Ishikawa (cell line): ENCODE measurements at regions not wholly inside any gene's neighbourhood (a gene's known extent, or its start where the extent isn't known, plus 50 kb on each side); places are given as distances from the start of the nearest gene placed in this dataset.

Source experiments
- CEBPB ChIP-seq: IDR thresholded peaks from 2 replicates; pipeline ENCODE4 v1.6.1; 2012
- CREB1 ChIP-seq: IDR thresholded peaks from 2 replicates; pipeline ENCODE4 v1.6.1; 2012; ENCODE audit warnings: low read depth
- EGR1 ChIP-seq: IDR thresholded peaks from 2 replicates; pipeline ENCODE4 v1.6.1; 2012
- EP300 ChIP-seq: IDR thresholded peaks from 2 replicates; pipeline ENCODE4 v1.6.1; 2012; ENCODE audit warnings: borderline replicate concordance
- FOXM1 ChIP-seq: IDR thresholded peaks from 2 replicates; pipeline ENCODE4 v1.6.1; 2012; ENCODE audit warnings: low read depth, borderline replicate concordance
- NFIC ChIP-seq: IDR thresholded peaks from 2 replicates; pipeline ENCODE4 v1.6.1; 2012
- RAD21 ChIP-seq: IDR thresholded peaks from 2 replicates; pipeline ENCODE4 v1.6.1; 2012; ENCODE audit warnings: low read depth
- TAF1 ChIP-seq: IDR thresholded peaks from 2 replicates; pipeline ENCODE4 v1.6.1; 2012; ENCODE audit warnings: low read depth, mild to moderate bottlenecking
- TCF12 ChIP-seq: IDR thresholded peaks from 2 replicates; pipeline ENCODE4 v1.6.1; 2012; ENCODE audit warnings: low read depth
- TEAD4 ChIP-seq: IDR thresholded peaks from 2 replicates; pipeline ENCODE4 v1.6.1; 2012
- YY1 ChIP-seq: IDR thresholded peaks from 2 replicates; pipeline ENCODE4 v1.6.1; 2012; ENCODE audit warnings: low read depth
- ZBTB7A ChIP-seq: IDR thresholded peaks from 2 replicates; pipeline ENCODE4 v1.6.1; 2012; ENCODE audit warnings: low read depth
- TF ChIP-seq, protein P1 (sequence below): IDR thresholded peaks from 2 replicates; pipeline ENCODE4 v1.6.1; 2012; ENCODE audit warnings: low read depth, mild to moderate bottlenecking
- TF ChIP-seq, protein P2 (sequence below): IDR thresholded peaks from 2 replicates; pipeline ENCODE4 v1.6.1; 2012
- TF ChIP-seq, protein P3 (sequence below): IDR thresholded peaks from 2 replicates; pipeline ENCODE4 v1.6.1; 2012

DNA sequence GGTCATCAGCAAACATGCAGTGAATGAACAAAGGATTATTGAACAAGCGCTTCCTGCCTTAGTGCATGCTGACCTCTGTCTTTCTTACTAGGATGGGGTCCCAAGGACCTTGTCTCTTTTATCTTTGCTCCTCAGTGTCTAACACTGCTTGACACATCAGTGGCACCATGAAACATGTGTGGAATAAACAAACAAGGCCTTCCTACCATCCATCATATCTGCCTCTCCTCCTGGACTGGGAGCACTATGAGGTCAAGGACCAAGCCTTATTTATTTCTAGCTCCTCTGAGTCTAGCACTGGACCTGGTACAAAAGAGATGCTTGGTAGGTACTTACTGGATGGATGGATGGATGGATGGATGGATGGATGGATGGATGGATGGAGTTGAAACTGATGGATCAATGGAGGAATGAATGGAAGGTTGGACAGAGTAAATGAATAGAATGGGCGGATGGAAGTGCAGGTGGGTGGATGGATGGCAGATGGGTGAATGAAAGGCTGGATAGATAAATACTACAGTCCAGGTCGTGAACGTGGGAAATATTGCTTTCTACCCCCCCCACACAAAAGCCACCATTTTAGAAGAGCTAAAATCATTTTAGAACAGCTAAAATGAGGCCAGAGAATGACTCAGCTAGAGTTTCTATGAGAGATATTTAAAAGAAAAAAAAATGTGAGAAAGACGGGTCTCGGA lies 104.1 kb upstream of the PTPN1 start:
- TF ChIP-seq ZBTB7A, result no peak
- TF ChIP-seq, protein P1, sequence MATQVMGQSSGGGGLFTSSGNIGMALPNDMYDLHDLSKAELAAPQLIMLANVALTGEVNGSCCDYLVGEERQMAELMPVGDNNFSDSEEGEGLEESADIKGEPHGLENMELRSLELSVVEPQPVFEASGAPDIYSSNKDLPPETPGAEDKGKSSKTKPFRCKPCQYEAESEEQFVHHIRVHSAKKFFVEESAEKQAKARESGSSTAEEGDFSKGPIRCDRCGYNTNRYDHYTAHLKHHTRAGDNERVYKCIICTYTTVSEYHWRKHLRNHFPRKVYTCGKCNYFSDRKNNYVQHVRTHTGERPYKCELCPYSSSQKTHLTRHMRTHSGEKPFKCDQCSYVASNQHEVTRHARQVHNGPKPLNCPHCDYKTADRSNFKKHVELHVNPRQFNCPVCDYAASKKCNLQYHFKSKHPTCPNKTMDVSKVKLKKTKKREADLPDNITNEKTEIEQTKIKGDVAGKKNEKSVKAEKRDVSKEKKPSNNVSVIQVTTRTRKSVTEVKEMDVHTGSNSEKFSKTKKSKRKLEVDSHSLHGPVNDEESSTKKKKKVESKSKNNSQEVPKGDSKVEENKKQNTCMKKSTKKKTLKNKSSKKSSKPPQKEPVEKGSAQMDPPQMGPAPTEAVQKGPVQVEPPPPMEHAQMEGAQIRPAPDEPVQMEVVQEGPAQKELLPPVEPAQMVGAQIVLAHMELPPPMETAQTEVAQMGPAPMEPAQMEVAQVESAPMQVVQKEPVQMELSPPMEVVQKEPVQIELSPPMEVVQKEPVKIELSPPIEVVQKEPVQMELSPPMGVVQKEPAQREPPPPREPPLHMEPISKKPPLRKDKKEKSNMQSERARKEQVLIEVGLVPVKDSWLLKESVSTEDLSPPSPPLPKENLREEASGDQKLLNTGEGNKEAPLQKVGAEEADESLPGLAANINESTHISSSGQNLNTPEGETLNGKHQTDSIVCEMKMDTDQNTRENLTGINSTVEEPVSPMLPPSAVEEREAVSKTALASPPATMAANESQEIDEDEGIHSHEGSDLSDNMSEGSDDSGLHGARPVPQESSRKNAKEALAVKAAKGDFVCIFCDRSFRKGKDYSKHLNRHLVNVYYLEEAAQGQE, result no peak
- no peak for TF ChIP-seq EGR1
- no peak for TF ChIP-seq CEBPB
- no peak for TF ChIP-seq NFIC
- no peak for TF ChIP-seq TEAD4
- TF ChIP-seq, protein P2, sequence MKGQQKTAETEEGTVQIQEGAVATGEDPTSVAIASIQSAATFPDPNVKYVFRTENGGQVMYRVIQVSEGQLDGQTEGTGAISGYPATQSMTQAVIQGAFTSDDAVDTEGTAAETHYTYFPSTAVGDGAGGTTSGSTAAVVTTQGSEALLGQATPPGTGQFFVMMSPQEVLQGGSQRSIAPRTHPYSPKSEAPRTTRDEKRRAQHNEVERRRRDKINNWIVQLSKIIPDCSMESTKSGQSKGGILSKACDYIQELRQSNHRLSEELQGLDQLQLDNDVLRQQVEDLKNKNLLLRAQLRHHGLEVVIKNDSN, result no peak
- no peak for TF ChIP-seq FOXM1
- TF ChIP-seq RAD21, result no peak
- no peak for TF ChIP-seq CREB1
- TF ChIP-seq TCF12, result no peak
- TF ChIP-seq YY1, result no peak
- TF ChIP-seq EP300, result no peak
- no peak for TF ChIP-seq TAF1
- TF ChIP-seq, protein P3, sequence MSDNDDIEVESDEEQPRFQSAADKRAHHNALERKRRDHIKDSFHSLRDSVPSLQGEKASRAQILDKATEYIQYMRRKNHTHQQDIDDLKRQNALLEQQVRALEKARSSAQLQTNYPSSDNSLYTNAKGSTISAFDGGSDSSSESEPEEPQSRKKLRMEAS, result no peak

DNA sequence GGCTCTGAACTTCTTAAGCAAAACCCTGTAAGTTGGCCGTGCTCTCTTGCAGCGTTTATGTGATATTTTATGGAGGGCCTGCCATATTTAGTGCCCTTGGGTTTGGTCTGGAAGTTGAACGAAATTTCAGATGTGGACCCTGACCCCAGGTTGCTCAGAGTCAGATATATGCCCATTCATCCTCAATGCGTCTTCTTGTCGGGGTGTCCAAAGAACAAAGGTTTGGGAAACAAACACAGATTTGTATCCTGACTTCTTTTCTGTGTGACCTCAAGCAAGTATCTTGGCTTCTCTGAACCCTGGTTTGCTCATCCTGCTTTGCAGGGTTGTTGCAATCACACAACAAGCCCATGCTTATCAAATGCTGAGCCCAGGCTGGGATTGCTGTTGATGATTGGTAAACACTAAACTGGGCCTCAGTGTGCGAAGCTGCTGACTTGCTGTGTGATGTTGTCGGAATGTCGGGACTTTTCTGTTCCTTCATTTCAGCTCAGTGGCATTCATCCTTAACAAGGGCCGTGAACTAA lies 103.5 kb upstream of the PTPN1 start:
- TF ChIP-seq CEBPB, result no peak
- no peak for TF ChIP-seq TCF12
- no peak for TF ChIP-seq RAD21
- no peak for TF ChIP-seq EGR1
- TF ChIP-seq TEAD4, result no peak
- TF ChIP-seq YY1, result no peak
- TF ChIP-seq NFIC, result no peak
- TF ChIP-seq ZBTB7A, result no peak
- TF ChIP-seq EP300, result no peak
- TF ChIP-seq, protein P3, result no peak
- no peak for TF ChIP-seq FOXM1

DNA sequence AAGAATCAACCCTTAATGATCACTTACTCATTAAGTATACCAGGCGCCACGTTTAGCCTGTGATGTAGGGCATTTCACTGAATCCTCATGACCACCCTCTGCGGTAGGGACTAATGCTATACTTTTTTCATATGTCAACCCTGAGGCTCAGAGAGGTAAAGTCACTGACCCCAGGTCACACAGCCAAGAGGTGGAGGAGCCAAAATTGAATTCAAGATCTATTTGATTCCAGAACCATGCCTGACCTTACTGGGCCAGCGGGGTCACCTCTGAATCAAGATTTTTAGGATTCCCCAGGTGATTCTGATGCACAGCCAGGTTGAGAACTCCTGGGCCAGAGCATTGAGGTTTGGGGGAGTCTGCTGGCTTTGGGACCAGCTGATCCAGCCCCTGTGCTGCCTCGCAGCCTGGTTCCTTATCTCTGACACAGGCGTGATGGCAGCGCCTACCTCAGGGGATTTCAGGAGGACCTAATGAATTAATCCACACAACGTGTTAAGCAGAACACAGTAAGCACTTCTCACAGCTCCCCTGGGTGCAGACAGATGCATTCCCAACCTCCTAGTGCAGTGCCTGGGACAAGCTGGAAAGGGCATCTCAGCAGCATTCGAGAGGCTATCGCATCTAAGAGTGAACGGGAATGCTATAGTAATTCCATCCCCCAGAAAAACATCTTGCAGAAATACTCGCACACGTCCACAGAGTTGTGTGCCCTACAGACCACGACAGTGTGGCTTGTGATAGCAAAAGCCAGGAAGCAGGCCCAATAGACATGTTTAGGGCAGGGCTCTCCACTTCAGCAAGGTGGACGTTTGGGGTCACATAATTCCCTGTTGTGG lies 101.4 kb upstream of the PTPN1 start:
- TF ChIP-seq TCF12, result no peak

DNA sequence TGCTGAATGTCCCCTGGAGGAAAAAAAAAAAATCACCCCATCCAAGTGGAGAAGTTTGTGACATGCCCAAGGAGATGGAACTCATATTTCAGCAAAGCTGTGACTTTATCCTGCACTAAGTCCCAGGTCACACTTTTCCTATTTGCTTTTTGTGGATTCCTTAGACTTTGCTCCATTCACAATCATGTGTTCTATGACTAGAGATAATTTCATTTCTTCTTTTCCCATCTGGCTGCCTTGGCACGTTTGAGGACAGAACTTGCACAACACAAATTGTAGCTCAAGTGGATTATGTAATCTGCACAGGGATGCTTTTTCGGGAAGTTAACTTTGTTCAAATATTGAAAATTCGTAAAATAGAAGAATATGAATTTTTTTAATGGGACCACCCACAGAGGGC lies 100.7 kb upstream of the PTPN1 start:
- no peak for TF ChIP-seq CEBPB
- TF ChIP-seq, protein P3, result no peak
- no peak for TF ChIP-seq TCF12
- TF ChIP-seq, protein P2, result no peak
- no peak for TF ChIP-seq YY1
- no peak for TF ChIP-seq TEAD4
- TF ChIP-seq RAD21, result no peak
- TF ChIP-seq TAF1, result no peak
- no peak for TF ChIP-seq CREB1
- no peak for TF ChIP-seq NFIC
- TF ChIP-seq EGR1, result no peak
- TF ChIP-seq, protein P1, result no peak
- no peak for TF ChIP-seq ZBTB7A
- TF ChIP-seq FOXM1, result no peak
- TF ChIP-seq EP300, result no peak

DNA sequence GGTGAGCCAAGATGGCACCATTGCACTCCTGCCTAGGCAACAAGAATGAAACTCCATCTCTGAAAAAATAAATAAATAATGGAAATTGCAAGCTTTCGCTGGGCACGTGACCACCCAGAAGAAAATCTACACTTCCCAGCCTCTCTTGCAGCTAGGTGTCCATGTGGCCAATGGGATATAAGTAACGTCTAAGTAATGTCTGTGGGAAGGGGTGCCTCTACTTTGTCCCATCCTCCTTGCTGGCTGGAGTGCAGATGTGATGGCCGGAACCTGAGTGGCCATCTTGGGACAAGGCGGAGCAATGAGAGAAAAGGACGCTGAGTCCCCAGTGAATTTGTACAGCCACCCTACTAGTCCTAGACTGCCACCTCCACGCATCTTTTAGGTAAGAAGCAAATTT lies 99.8 kb upstream of the PTPN1 start:
- no peak for TF ChIP-seq NFIC
- TF ChIP-seq TAF1, result no peak
- TF ChIP-seq CEBPB, result no peak
- TF ChIP-seq EP300, result no peak
- no peak for TF ChIP-seq RAD21
- no peak for TF ChIP-seq ZBTB7A
